ENCODE measurements at regions not wholly inside any gene's neighbourhood (a gene's known extent, or its start where the extent isn't known, plus 50 kb on each side); places are given as distances from the start of the nearest gene placed in this dataset.

GRCh38 chr6:104266922-104267321 is 592.8 kb downstream of the HACE1 start:
- TF ChIP-seq CTCF (IDR thresholded peaks at IDR 0.05), result no peak
- TF ChIP-seq POLR2A (IDR thresholded peaks at IDR 0.05), result no peak

All from testis (tissue), 2 donors.